Activated CD8-positive, alpha-beta T cell treated with anti-CD3 and anti-CD28 coated beads for 36 hours (primary cell): ENCODE measurements at regions not wholly inside any gene's neighbourhood (a gene's known extent, or its start where the extent isn't known, plus 50 kb on each side); places are given as distances from the start of the nearest gene placed in this dataset.

Source experiments
- ATAC-seq: fragments of 200-7000 bp; cut with Tn5 transposase; one replicate; pipeline ENCODE4 v1.10.0; 2021; ENCODE audit warnings: mild to moderate bottlenecking, moderate library complexity
- CTCF ChIA-PET: fragments of 350-600 bp; sonication (Branson Sonifier 250); formaldehyde crosslinking; loops from one replicate; lab custom pipeline; 2021; ENCODE audit warnings: antibody characterized with exemption; lab: Charles Lee
- POLR2A ChIA-PET: fragments of 350-600 bp; sonication (Branson Sonifier 250); formaldehyde crosslinking; loops from one replicate; lab custom pipeline; 2021; ENCODE audit warnings: antibody characterized with exemption; lab: Charles Lee
- DNase-seq: peaks from one replicate; pipeline ENCODE4 v3.0.0-alpha.2; 2020
- H3K27ac Mint-ChIP-seq: one replicate; pipeline ENCODE4 v1.8.0; 2021; ENCODE audit warnings: mild to moderate bottlenecking, mixed read lengths
- H3K27me3 Mint-ChIP-seq: one replicate; pipeline ENCODE4 v1.8.0; 2021; ENCODE audit warnings: mixed read lengths
- H3K36me3 Mint-ChIP-seq: one replicate; pipeline ENCODE4 v1.8.0; 2021; ENCODE audit warnings: low read depth, mixed read lengths
- H3K4me1 Mint-ChIP-seq: one replicate; pipeline ENCODE4 v1.8.0; 2021; ENCODE audit warnings: low read depth, mixed read lengths
- H3K4me3 Mint-ChIP-seq: one replicate; pipeline ENCODE4 v1.8.0; 2021; ENCODE audit warnings: mild to moderate bottlenecking, moderate library complexity, mixed read lengths
- H3K9me3 Mint-ChIP-seq: one replicate; pipeline ENCODE4 v1.8.0; 2021; ENCODE audit warnings: mixed read lengths
- intact Hi-C: fragments of 100-400 bp; cut with micrococcal nuclease; formaldehyde crosslinking; loops from one replicate; pipeline ENCODE4 v1.10.0; 2022
- TF ChIP-seq, protein P1 (sequence below): fragments of 200-600 bp; IDR thresholded peaks from one replicate; pipeline ENCODE4 v1.8.0; 2022; ENCODE audit warnings: antibody characterized with exemption, mild to moderate bottlenecking

DNA sequence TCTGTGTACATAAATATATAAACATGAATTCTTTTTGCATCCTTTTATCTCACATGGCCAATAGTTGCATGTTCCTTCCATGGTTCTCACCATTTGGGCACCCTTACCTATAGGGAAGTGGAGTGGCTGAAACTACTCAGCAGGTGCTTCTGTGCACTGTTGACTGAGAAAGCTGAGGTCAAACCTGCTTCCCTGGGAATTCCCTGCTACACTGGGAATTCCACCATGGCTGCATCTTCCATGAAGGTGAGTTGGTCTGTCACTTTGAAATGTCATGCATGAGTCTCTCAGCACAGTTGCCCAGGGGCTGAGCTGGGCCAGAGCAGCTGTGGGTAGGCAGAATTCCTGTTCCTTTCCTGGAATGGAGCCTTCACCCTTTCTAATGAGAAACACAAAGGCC lies 193.8 kb upstream of the PRSS16 start:
- TF ChIP-seq, protein P1, sequence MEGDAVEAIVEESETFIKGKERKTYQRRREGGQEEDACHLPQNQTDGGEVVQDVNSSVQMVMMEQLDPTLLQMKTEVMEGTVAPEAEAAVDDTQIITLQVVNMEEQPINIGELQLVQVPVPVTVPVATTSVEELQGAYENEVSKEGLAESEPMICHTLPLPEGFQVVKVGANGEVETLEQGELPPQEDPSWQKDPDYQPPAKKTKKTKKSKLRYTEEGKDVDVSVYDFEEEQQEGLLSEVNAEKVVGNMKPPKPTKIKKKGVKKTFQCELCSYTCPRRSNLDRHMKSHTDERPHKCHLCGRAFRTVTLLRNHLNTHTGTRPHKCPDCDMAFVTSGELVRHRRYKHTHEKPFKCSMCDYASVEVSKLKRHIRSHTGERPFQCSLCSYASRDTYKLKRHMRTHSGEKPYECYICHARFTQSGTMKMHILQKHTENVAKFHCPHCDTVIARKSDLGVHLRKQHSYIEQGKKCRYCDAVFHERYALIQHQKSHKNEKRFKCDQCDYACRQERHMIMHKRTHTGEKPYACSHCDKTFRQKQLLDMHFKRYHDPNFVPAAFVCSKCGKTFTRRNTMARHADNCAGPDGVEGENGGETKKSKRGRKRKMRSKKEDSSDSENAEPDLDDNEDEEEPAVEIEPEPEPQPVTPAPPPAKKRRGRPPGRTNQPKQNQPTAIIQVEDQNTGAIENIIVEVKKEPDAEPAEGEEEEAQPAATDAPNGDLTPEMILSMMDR: no peak
- Mint-ChIP-seq H3K9me3 (no peaks in the 10 kb centered on the region), H3K4me1 (no peaks in the 10 kb centered on the region), H3K36me3 (no peaks in the 10 kb centered on the region), H3K27ac (no peak overlapping the region), H3K27me3 (peaks cover 22% of the 10 kb centered on the region), H3K4me3 (no peak overlapping the region)
- ChIA-PET CTCF (no interaction called here), POLR2A (no interaction called here)
- ATAC-seq: no peak
- no peak for DNase-seq
- intact Hi-C loops: no loop called here

DNA sequence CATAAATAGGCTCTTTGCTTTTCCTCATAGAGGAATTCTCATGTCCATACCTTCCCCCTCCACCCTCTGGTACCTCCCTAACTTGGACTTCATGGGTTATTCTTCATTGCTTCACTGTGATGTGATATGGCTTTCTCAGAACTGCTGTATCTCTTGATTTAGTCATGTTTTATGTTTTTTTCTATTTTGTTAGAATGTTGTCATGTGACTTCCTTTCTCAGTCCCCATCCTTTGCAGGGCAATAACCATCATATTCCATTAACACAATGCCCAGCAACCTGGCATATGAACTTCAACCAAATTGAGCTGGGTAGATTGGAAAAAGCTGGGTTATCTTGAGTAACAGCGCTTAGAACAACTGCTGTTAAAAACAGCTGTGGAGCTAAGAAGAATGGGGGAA lies 190.9 kb upstream of the PRSS16 start:
- TF ChIP-seq, protein P1: no peak
- no peak overlapping the region for H3K27ac Mint-ChIP-seq
- CTCF ChIA-PET: no interaction called here
- no peak for DNase-seq
- POLR2A ChIA-PET: no interaction called here
- peaks cover 22% of the 10 kb centered on the region for H3K27me3 Mint-ChIP-seq
- H3K4me1 Mint-ChIP-seq: no peaks in the 10 kb centered on the region
- no peaks in the 10 kb centered on the region for H3K36me3 Mint-ChIP-seq
- no peak for ATAC-seq
- no peaks in the 10 kb centered on the region for H3K9me3 Mint-ChIP-seq
- intact Hi-C loops: no loop called here
- no peak overlapping the region for H3K4me3 Mint-ChIP-seq

DNA sequence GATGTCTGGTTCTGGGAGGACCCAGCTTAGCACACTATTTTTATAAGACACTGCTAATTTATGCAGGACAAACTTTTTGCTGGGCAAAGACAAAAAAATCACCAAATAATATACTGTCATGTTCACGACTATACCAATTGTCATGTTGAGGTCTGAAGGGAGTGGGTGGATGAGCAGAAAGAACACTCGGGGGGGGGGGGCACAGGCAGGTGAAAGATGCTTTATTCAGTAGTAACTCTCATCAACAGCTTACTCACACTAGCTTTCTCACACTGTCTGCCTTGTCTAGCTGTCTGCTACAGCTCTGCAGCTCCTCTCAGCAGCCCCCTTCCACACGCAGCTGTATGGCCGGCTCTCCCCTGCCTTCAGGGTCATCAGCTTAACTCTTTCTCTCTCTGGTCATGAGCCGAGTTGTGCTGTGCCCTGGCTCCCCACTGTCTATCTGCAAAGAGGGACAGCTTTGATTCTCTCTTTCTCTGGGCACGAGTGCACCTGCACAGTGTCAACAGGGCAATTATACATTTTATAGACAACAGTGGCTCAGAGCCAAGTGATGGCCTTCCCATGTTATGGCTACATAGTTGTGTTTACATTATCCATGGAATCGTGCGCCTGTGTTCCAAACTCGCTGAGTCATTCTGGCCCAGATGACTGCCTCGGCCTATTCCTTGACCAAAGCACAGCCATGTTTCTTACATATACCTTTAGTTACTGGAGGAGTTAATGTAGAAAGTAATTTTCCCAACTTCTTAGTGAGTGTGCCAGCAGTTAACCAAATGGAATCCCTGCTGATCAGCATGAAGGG lies 187.7 kb upstream of the PRSS16 start:
- Mint-ChIP-seq H3K36me3 (no peaks in the 10 kb centered on the region), H3K27me3 (peaks cover 26% of the 10 kb centered on the region), H3K9me3 (no peaks in the 10 kb centered on the region), H3K27ac (no peak overlapping the region), H3K4me1 (no peaks in the 10 kb centered on the region), H3K4me3 (no peak overlapping the region)
- ChIA-PET CTCF (no interaction called here), POLR2A (no interaction called here)
- TF ChIP-seq, protein P1: no peak
- intact Hi-C loops: no loop called here
- no peak for DNase-seq
- no peak for ATAC-seq

DNA sequence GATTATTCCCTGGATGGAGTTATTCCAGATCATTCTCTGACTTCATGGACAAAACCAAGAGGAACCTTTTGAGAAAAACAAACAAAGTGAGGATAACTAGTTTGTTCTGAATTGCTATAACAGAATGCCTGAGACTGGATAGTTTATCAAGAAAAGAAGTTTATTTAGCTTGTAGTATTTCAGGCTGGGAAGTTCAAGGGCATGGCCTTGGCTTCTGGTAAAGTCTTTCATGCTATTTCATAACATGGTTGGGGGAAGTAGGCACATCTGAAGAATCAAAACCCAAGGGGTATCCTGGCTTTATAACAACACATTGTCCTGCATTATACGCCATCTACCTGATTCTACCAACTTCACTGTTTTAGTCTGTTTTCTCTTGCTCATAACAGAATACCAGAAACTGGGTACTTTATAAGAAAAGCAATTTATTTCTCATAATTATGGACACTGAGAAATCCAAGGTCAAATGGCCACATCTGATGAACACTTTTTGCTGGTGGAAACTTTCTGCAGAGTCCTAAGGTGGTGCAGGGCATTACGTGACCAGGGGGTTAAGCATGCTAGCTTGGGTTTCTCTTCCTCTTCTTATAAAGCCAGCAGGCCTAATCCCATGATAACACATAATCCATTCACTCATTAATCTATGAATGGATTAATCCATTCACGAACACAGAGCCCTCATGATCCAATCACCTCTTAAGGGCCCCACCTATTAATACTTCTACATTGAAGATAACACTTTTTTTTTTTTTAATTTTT lies 186.1 kb upstream of the PRSS16 start:
- Mint-ChIP-seq H3K27me3 (peaks cover 22% of the 10 kb centered on the region), H3K4me3 (no peak overlapping the region), H3K36me3 (no peaks in the 10 kb centered on the region), H3K9me3 (no peaks in the 10 kb centered on the region), H3K27ac (no peak overlapping the region), H3K4me1 (no peaks in the 10 kb centered on the region)
- TF ChIP-seq, protein P1: no peak
- ATAC-seq (no peak), DNase-seq (no peak)
- intact Hi-C loops: no loop called here
- CTCF ChIA-PET: interaction anchor here (2.0 kb wide), 1 partner anchor 18 kb away, joined by 7 read pairs; no protein-coding TSS in a partner anchor
- POLR2A ChIA-PET: no interaction called here

DNA sequence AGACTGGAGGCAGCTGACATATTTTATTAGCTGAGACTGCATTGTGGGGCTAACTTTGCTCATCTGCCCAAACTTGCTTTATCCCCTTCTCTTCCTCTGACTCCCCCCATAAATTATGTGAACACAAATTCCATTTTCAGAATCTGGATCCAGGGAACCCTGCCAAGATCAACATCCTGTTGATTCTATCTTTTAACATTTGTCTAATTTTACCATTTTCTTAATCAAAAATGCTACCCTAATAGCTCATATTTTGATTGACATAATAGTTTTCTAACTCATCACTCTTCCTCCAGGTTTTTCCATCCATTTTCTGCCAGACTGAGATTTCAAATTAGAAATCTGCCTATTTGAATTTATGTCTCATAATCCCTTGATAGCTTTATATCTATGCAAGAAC lies 184.7 kb upstream of the PRSS16 start:
- no peak overlapping the region for H3K27ac Mint-ChIP-seq
- H3K4me3 Mint-ChIP-seq: no peak overlapping the region
- no peaks in the 10 kb centered on the region for H3K9me3 Mint-ChIP-seq
- TF ChIP-seq, protein P1: no peak
- intact Hi-C loops: no loop called here
- DNase-seq (no peak), ATAC-seq (no peak)
- ChIA-PET POLR2A (no interaction called here), CTCF (interaction anchor here (2.0 kb wide), 1 partner anchor 16 kb away, joined by 7 read pairs; no protein-coding TSS in a partner anchor)
- H3K4me1 Mint-ChIP-seq: no peaks in the 10 kb centered on the region
- peaks cover 21% of the 10 kb centered on the region for H3K27me3 Mint-ChIP-seq
- H3K36me3 Mint-ChIP-seq: no peaks in the 10 kb centered on the region
